ENCODE measurements at regions not wholly inside any gene's neighbourhood (a gene's known extent, or its start where the extent isn't known, plus 50 kb on each side); places are given as distances from the start of the nearest gene placed in this dataset.

DNA sequence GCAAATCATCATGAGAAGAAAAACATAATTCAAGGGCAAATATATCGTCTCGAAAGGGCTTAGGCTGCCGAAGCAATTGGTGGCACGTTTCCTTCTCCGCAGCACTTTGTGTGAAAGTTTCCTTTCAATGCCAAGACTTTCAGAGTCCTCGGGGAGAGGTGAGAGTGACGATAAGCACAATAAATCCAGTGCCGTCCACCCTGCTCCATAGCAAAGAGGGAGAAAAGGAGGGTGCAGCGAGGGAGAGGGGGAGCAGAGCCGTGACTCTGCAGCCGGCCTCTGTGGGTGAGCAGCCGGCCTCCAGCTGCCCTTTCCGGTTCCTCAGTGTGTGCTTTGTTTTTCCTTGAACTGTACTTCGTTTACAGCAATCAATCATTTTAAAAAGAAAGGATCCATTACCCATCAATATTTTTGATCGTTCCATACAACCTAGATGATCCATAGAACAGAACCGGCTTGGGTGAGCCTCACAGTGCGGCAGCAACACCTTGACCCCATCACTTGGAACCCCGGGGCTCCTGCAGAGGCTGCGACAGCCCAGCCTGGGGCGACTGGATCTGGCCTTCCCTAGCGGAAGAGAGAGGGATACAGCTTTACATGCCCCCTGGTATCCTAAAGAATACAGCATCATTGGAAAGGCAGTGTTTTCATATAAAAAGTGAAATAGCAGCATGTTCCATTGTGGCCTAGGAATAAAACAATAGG lies 247.0 kb upstream of the IRX4 start:
- in situ Hi-C loops (cut with HindIII; ENCODE audit: low sequenced_read_pairs): no loop called here

GRCh38 chr5:2128686-2129355 lies 246.1 kb upstream of the IRX4 start:
- in situ Hi-C loops (cut with HindIII; ENCODE audit: low sequenced_read_pairs): no loop called here

DNA sequence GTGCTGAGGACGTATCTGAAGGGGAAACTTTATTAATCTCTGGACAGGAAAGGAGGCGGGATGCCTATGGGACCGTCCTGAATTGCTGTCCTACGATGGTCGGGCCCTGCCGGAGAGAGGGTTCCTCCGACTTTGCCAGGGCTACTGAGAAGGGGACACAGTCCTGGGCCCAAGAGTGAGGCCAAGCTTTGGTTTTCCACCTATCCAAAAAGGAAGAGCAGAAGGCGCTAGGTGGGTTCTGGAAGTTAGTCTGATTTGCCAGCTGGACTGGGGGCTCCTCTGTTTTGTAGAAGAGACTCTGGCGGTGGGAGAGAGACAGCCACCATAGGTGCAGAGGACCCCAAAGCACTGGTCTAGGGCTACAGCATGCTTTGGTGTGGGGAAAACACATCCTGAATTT lies 243.8 kb upstream of the IRX4 start:
- in situ Hi-C loops (cut with HindIII; ENCODE audit: low sequenced_read_pairs): no loop called here

- in situ Hi-C loops (cut with HindIII; ENCODE audit: low sequenced_read_pairs): no loop called here
Measured at GRCh38 chr5:2125901-2126265, 243.2 kb upstream of the IRX4 start.

DNA sequence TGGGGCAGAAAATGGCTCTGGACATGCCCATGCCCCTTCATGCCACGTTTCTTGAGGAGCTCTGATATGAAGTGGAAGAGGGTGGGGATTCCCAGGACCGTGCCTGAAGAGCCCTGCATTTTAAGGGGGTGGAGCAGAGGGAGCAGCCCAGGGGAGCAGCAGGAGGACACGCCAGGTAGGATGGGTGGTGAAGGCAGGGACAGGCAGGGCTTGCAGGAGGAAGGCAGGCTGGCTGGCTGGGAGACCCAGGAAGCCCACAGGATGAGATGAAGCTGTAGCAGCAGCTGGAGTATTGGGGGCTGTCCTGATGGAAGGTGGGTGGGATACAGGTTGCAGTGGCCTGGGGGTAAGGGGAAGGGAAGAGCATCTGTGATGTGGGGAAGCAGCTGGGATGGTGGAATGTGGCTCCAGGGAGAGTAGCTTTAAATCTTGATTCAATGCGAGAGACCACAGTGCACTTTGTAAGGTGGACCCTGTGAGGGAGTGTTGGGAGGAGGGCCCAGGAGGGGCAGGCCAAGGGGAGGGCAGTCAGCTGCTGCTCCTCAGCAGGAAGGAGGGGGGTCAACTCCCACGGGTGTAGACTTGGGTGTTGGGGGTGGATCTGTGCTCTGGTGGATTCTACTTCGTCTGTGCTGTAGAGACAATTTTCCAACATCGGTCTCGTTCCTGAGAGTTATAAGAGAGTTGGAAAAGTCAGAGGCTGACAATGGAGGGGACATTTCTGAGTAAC lies 242.6 kb upstream of the IRX4 start:
- in situ Hi-C loops (cut with HindIII; ENCODE audit: low sequenced_read_pairs): no loop called here

DNA sequence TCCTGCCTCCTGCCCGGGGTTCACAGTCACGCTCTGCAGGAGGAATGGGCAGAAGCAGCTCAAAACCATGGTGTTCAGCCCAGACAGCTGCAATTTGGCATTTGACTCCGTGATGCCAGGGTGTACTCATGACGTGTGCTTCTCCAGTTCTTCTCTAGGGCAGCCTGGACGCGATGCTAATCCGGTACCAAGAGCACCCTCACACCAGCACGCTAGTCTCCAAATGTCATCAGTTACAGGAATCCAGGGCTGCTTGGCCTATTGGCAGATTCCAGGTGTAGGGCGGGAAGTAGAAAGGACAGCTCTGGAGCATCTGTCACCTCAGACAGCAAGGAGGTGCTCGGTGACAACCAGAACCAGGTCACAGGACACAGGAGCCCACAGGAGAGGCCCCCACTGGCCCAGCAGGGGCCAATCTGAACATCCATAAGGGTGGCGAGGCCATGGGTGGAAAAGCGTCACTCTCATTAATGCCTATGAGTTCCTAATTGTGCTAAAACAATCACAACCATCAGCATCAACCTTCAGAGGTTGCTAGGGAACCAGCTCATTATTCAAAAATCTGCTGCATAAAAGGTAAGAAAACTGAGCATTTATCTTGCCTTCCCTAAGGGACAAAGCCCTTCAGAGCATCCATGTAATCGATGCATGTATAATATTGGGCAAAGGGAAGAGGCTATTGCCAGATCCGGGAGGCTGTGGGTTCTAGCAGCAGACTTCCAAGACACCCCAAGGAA lies 241.9 kb upstream of the IRX4 start:
- in situ Hi-C loops (cut with HindIII; ENCODE audit: low sequenced_read_pairs): no loop called here

- in situ Hi-C loops (cut with HindIII; ENCODE audit: low sequenced_read_pairs): no loop called here
Measured at GRCh38 chr5:2123874-2124273, 241.1 kb upstream of the IRX4 start.

- in situ Hi-C loops (cut with HindIII; ENCODE audit: low sequenced_read_pairs): no loop called here
Measured at GRCh38 chr5:2120361-2120760, 237.6 kb upstream of the IRX4 start.

GRCh38 chr5:2119573-2119972 lies 236.8 kb upstream of the IRX4 start:
- in situ Hi-C loops (cut with HindIII; ENCODE audit: low sequenced_read_pairs): loop anchor here (5.0 kb wide), 1 partner anchor 47 kb away; no protein-coding TSS in a partner anchor

DNA sequence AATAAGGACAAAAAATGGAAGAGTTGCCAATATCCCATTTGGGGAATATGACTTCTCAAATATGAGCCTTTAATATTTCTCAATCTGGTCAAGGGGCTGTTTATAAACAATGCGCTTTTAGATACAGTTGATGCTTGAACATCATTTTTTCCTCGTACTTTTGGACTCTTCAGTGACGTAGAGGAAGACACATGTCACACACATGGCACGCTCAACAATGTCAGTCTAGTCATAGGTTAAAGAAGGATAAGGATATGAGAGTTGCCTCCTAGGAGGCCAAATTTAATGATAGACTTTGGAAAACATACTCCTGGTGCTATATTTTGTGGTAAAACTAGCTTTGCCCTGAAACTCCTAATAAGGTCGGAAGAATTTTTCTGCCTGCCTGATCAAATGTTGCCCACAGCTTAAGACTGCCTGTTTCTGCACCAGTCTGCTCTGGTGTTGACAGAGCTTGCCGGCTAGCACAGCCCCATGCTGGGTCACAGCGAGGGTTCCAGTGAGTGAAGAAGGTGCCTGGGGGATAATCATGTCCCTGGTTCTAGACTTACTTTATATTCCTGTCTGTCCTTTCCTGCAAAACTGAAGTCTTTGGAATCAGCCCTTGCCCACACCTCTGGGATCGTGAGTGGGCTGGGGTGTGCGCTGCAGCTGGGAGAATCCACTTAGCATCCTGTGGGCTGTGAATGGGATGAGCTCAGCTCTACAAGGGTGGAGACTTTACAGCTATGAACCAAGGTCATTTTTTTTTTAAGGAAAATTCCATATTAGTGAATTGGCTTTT lies 230.8 kb upstream of the IRX4 start:
- in situ Hi-C loops (cut with HindIII; ENCODE audit: low sequenced_read_pairs): no loop called here

DNA sequence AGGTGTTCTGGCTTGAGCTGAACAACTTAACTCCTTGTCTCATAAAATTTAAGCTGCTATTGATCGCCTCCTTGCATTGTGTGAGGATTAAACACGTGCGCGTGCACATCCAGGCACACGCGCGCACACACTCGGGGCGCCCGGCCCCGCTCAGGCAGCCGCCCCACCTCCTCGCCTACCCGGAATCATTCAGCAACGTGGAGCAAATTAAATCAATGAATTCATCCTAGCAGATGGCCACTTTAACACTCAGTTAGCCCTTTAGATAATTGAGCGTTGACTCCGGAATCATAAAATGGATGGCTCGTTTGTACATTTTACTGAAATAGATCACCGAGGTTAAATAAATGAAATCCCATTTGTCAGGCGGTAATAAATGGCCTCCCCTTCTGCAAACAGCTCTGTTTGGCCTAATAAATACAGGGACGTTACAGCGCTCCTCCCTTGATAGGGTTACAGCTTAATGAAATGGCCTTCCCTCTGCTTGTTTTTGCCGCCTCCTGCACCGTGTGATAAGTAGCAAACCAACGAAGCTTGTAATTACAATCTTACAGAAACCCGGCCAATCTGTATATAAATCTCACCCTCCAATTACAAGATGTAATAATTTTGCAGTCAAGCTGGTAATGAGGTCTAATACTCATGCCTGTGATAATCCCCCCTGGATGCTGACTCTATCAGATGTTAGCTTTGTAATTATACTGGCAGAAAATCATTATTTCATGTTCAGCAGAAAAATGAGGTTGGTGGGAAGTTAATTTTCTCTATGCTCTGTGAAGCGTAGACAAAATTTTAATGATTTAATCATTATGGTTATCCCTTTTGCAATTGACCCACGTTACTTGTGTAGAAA lies 229.7 kb upstream of the IRX4 start:
- in situ Hi-C loops (cut with HindIII; ENCODE audit: low sequenced_read_pairs): no loop called here

DNA sequence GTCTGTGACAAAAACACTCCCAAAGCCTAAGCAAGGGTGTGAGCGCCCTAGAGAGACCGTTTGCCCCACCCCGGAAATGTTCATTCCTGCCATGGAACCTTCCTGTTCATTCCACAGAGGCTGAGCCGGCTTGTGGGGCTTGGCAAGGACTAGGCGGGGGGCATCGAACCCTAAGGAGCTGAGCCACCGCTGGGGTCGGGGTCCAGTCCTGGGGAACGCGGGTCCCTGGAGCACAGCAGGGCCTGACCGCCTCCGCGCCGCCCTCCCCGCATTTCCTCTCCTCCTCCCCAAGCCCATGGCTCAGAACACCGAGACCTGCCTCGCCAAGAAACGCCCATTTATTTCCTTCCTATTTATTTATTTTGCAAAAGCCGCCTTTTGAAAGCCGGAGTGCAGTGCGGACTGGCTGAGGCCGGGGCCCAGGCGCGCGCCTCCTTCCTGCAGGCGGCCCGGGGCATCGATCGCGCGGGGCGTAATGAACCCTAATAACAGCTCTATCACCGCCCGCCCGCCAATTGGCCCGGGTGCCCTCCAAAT lies 228.9 kb upstream of the IRX4 start:
- in situ Hi-C loops (cut with HindIII; ENCODE audit: low sequenced_read_pairs): no loop called here

- in situ Hi-C loops (cut with HindIII; ENCODE audit: low sequenced_read_pairs): no loop called here
Measured at GRCh38 chr5:2110934-2111462, 228.3 kb upstream of the IRX4 start.

DNA sequence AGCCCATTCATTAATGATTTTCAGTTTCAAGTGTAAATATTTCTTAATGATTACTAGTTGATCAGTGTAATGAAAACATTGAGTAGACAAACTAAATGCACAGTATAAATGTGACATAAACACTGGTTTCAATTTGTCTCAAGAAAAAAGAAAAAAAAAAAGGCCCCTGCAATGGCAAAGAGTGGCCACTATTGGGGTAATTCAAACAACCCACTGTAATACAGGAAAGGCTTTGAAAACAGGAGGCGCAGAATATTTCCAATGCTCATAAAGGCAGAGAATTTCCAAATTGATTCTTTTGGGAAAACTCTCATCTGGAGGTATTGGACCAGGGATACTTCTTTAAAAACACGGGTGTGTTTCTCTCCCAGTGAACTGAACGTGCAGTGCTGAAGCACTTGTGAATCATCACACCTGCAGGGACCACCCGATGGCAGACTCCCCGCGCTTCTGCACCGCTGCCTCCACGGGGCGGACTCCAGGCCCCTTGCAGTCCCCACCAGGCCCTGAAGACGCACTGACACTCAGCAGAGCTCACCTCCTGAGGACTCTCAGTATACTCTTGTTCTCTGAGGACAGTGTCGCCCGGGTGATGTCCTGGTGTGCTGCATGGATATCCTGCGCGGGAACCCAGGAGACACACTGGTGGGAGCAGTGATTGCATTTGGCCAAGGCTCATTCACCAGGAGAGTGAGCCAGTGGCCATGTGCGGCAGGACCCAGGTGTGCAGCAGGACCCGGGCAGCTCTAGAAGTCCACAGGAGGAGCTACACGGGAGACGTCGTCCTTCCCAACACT lies 227.6 kb upstream of the IRX4 start:
- in situ Hi-C loops (cut with HindIII; ENCODE audit: low sequenced_read_pairs): no loop called here

GRCh38 chr5:2109566-2109965 lies 226.8 kb upstream of the IRX4 start:
- in situ Hi-C loops (cut with HindIII; ENCODE audit: low sequenced_read_pairs): no loop called here

- in situ Hi-C loops (cut with HindIII; ENCODE audit: low sequenced_read_pairs): no loop called here
Measured at GRCh38 chr5:2106721-2107120, 224.0 kb upstream of the IRX4 start.

DNA sequence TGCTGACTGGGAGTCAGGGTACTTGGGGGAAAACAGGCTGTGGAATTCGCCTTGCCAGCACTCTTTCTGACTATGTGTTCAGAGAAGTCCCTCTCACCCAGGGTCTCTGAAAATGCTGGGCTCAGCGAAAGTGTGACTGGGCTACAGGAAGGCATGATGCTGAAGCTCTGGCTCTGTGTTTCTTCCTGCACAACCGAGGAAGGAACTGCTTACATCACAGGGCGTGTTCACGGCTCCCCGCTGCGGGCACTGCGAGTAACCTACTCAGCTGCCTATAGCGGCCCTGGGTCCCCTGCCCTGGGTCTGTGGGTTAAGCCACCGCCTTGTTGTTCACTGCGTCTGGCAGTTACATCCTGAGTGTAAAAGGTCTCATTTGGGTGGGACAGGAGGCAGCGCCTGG lies 222.4 kb upstream of the IRX4 start:
- in situ Hi-C loops (cut with HindIII; ENCODE audit: low sequenced_read_pairs): no loop called here

- in situ Hi-C loops (cut with HindIII; ENCODE audit: low sequenced_read_pairs): no loop called here
Measured at GRCh38 chr5:2103940-2104339, 221.2 kb upstream of the IRX4 start.
